ENCODE measurements at regions not wholly inside any gene's neighbourhood (a gene's known extent, or its start where the extent isn't known, plus 50 kb on each side); places are given as distances from the start of the nearest gene placed in this dataset.
A peak's percentile ranks its signal among the peaks of the same experiment; 100 is the strongest.

GRCh38 chr3:117393119-117393518, 683.5 kb downstream of the TUSC7 start:
- DNase-seq (no peak), ATAC-seq (ENCODE audit: insufficient read depth, low FRiP score) (no peak)
- no peak overlapping the region for H3K9ac ChIP-seq (ENCODE audit: insufficient read depth in 1 of 2, low read length in 2 of 2)
- no peaks in the 10 kb centered on the region for H3K27me3 ChIP-seq (ENCODE audit: control insufficient read depth in 3 of 3, insufficient read depth in 3 of 3, low read length in 2 of 3)
- H3K27ac ChIP-seq (ENCODE audit: low read depth in 1 of 2, low read length in 1 of 2) = no peak overlapping the region
- no peak for TF ChIP-seq CTCF (IDR thresholded peaks at IDR 0.05; ENCODE audit: control extremely low read depth, extremely low read depth)
- 57 to 76% methylated on average over 1 of the region's 1 CpG for WGBS, 2 donors
- no peaks in the 10 kb centered on the region for H3K9me3 ChIP-seq (ENCODE audit: control insufficient read depth in 4 of 4, insufficient read depth in 3 of 4, low read length in 3 of 4)
- no peak overlapping the region for H3K4me3 ChIP-seq
- H3K36me3 ChIP-seq (ENCODE audit: control insufficient read depth in 4 of 4, insufficient read depth in 4 of 4, low read length in 4 of 4) = no peaks in the 10 kb centered on the region
- H3K4me1 ChIP-seq (ENCODE audit: control insufficient read depth in 5 of 5, insufficient read depth in 5 of 5, low read length in 5 of 5) = no peaks in the 10 kb centered on the region

GRCh38 chr3:117398141-117398899, 688.7 kb downstream of the TUSC7 start:
- ATAC-seq (ENCODE audit: insufficient read depth, low FRiP score) (no peak), DNase-seq (no peak)
- 72 to 80% methylated on average over 12 of the region's 12 CpGs for WGBS, 2 donors
- Histone ChIP-seq H3K9ac (ENCODE audit: insufficient read depth in 1 of 2, low read length in 2 of 2) (no peak overlapping the region), H3K9me3 (ENCODE audit: control insufficient read depth in 4 of 4, insufficient read depth in 3 of 4, low read length in 3 of 4) (no peaks in the 10 kb centered on the region), H3K27ac (ENCODE audit: low read depth in 1 of 2, low read length in 1 of 2) (no peak overlapping the region), H3K4me1 (ENCODE audit: control insufficient read depth in 5 of 5, insufficient read depth in 5 of 5, low read length in 5 of 5) (no peaks in the 10 kb centered on the region), H3K4me3 (no peak overlapping the region), H3K27me3 (ENCODE audit: control insufficient read depth in 3 of 3, insufficient read depth in 3 of 3, low read length in 2 of 3) (no peaks in the 10 kb centered on the region), H3K36me3 (ENCODE audit: control insufficient read depth in 4 of 4, insufficient read depth in 4 of 4, low read length in 4 of 4) (no peaks in the 10 kb centered on the region)
- no peak for TF ChIP-seq CTCF (IDR thresholded peaks at IDR 0.05; ENCODE audit: control extremely low read depth, extremely low read depth)

DNA sequence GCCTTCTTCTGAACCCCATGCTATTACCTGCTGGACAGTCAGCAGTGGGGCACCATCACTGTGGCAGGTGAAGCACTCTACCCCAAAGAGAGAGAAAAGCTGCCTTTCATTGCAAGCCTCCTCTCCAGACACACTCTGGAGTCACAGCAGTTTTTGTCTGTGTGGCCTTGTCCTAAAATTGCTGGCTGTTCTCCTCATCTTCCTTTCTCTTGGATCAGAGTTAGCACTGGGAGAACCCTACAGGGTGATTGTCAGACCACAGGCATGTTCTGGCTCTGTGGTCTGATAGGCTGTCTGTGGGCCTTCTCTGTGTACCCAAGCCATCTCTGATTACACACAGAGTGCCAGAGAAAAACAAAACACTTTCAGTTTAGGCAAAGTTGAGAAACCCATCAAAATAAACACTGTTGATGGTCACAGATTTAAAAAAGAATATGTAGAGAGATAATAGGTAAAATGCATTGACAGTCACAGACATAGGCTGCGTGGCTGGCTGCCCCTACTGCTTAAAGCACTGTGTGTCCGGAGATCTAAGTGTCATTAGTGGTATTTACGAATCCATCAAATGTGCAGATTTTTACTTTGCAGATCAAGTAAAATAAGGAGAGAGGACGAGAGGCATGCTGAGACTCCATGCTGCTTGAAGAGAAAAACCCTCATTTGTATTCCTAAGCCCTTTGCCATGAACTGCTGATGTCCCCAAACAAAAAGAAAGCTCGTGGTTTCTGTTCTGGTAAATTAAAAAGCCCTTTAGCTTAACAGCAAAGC, 689.9 kb downstream of the TUSC7 start:
- TF ChIP-seq CTCF (IDR thresholded peaks at IDR 0.05; ENCODE audit: control extremely low read depth, extremely low read depth) = no peak
- 53 to 73% methylated on average over 5 of the region's 5 CpGs for WGBS, 2 donors
- ATAC-seq (ENCODE audit: insufficient read depth, low FRiP score) = no peak
- Histone ChIP-seq H3K9me3 (ENCODE audit: control insufficient read depth in 4 of 4, insufficient read depth in 3 of 4, low read length in 3 of 4) (no peaks in the 10 kb centered on the region), H3K27me3 (ENCODE audit: control insufficient read depth in 3 of 3, insufficient read depth in 3 of 3, low read length in 2 of 3) (no peaks in the 10 kb centered on the region), H3K4me1 (ENCODE audit: control insufficient read depth in 5 of 5, insufficient read depth in 5 of 5, low read length in 5 of 5) (no peaks in the 10 kb centered on the region), H3K36me3 (ENCODE audit: control insufficient read depth in 4 of 4, insufficient read depth in 4 of 4, low read length in 4 of 4) (no peaks in the 10 kb centered on the region), H3K4me3 (no peak overlapping the region), H3K27ac (ENCODE audit: low read depth in 1 of 2, low read length in 1 of 2) (no peak overlapping the region), H3K9ac (ENCODE audit: insufficient read depth in 1 of 2, low read length in 2 of 2) (no peak overlapping the region)
- peak; percentile 17 to 48 (median 47) for DNase-seq
